HL-60 (cell line): ENCODE measurements at regions not wholly inside any gene's neighbourhood (a gene's known extent, or its start where the extent isn't known, plus 50 kb on each side); places are given as distances from the start of the nearest gene placed in this dataset.

Experiments used
- POLR2AphosphoS5 ChIP-seq: IDR thresholded peaks from 2 replicates; pipeline ENCODE4 v1.6.1; 2012; ENCODE audit warnings: low read depth
- SPI1 ChIP-seq: IDR thresholded peaks from 2 replicates; pipeline ENCODE4 v1.6.1; 2012; ENCODE audit warnings: low read depth, mild to moderate bottlenecking, borderline replicate concordance
- TF ChIP-seq, protein P1 (sequence below): IDR thresholded peaks from one replicate; pipeline ENCODE4 v1.5.1; 2011; ENCODE audit warnings: low read length, control low read depth, inconsistent platforms; ENCODE audit not compliant: insufficient read depth

DNA sequence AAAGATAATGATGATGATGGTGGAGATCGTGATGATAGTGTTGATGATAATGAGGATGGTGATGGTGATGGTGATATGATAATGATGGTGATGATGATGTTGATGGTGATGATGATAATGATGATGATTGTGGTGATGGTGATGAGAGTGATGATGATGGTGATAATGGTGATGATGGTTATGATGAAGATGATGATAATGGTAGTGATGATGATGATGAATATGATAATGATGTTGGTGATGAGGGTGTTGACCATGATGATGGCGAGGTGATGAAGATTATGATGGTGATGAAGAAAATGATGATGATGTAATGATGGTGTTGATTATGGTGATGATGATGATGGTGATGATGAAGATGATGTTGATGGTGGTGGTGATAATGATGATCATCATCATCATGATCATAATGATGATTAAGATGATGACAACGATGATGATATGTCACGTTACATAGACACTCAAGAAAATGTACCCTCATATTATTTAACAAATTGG is 1106.4 kb downstream of the NLGN4X start:
- TF ChIP-seq, protein P1, sequence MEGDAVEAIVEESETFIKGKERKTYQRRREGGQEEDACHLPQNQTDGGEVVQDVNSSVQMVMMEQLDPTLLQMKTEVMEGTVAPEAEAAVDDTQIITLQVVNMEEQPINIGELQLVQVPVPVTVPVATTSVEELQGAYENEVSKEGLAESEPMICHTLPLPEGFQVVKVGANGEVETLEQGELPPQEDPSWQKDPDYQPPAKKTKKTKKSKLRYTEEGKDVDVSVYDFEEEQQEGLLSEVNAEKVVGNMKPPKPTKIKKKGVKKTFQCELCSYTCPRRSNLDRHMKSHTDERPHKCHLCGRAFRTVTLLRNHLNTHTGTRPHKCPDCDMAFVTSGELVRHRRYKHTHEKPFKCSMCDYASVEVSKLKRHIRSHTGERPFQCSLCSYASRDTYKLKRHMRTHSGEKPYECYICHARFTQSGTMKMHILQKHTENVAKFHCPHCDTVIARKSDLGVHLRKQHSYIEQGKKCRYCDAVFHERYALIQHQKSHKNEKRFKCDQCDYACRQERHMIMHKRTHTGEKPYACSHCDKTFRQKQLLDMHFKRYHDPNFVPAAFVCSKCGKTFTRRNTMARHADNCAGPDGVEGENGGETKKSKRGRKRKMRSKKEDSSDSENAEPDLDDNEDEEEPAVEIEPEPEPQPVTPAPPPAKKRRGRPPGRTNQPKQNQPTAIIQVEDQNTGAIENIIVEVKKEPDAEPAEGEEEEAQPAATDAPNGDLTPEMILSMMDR, result no peak
- TF ChIP-seq POLR2AphosphoS5, result no peak
- no peak for TF ChIP-seq SPI1
